Panc1 (cell line): ENCODE measurements at regions not wholly inside any gene's neighbourhood (a gene's known extent, or its start where the extent isn't known, plus 50 kb on each side); places are given as distances from the start of the nearest gene placed in this dataset.

Experiments used
- ATAC-seq: fragments of 200-7000 bp; cut with Tn5 transposase; 2 replicates; pipeline ENCODE4 v1.9.1; 2020; ENCODE audit warnings: mild to moderate bottlenecking, moderate library complexity
- BruUV-seq: library from RNA; stranded (reverse); fragments of 400-500 nt; replicated peaks from 2 replicates; lab custom pipeline; 2021; lab: Mats Ljungman, UMichigan
- CTCF ChIA-PET: fragments of 300-600 bp; sonication (Branson Sonifier 250); formaldehyde crosslinking; loops from one replicate; lab custom pipeline; 2022; ENCODE audit warnings: antibody characterized with exemption; lab: Charles Lee
- POLR2A ChIA-PET: fragments of 300-600 bp; sonication (Branson Sonifier 250); formaldehyde crosslinking; loops from one replicate; lab custom pipeline; 2022; ENCODE audit warnings: antibody characterized with exemption; lab: Charles Lee
- DNase-seq: peaks from one replicate; pipeline ENCODE4 v3.0.0-alpha.2; 2010; ENCODE audit warnings: low read depth, low spot score
- H3K27ac ChIP-seq: 2 replicates; pipeline ENCODE4 v1.5.1; 2011; ENCODE audit warnings: mild to moderate bottlenecking, low read length, inconsistent platforms
- H3K27me3 ChIP-seq: fragments of 200-500 bp; sonication (Bioruptor generic); 2 replicates; pipeline ENCODE4 v1.6.0; 2014; ENCODE audit warnings: low read length, inconsistent platforms; ENCODE audit not compliant: control insufficient read depth, insufficient read depth
- H3K36me3 ChIP-seq: fragments of 200-500 bp; sonication (Bioruptor generic); 2 replicates; pipeline ENCODE4 v1.5.1; 2014; ENCODE audit warnings: inconsistent platforms, mild to moderate bottlenecking, low read length, moderate library complexity; ENCODE audit not compliant: control insufficient read depth, insufficient read depth
- H3K4me1 ChIP-seq: 2 replicates; pipeline ENCODE4 v1.5.1; 2011; ENCODE audit warnings: inconsistent platforms, mild to moderate bottlenecking, low read length, moderate library complexity; ENCODE audit not compliant: control insufficient read depth, insufficient read depth
- H3K4me3 ChIP-seq, 2 experiments: 2 replicates each; pipeline ENCODE4 v1.5.1; 2011 to 2012; ENCODE audit warnings: low read depth in 2 of 2, low read length in 2 of 2, mild to moderate bottlenecking in 2 of 2, inconsistent platforms in 1 of 2, moderate library complexity in 1 of 2
- H3K9me3 ChIP-seq: fragments of 200-500 bp; sonication (Bioruptor generic); 2 replicates; pipeline ENCODE4 v1.5.1; 2014; ENCODE audit warnings: low read depth, mild to moderate bottlenecking, inconsistent platforms, low read length, moderate library complexity; ENCODE audit not compliant: control insufficient read depth, insufficient read depth
- POLR2AphosphoS5 ChIP-seq: IDR thresholded peaks from 2 replicates; pipeline ENCODE4 v1.6.1; 2012; ENCODE audit warnings: mild to moderate bottlenecking, low read depth, low read length, moderate library complexity
- REST ChIP-seq, 2 experiments: IDR thresholded peaks; 2 replicates each; pipeline ENCODE4 v1.6.1; 2011 to 2012; ENCODE audit warnings: low read depth in 2 of 2, control low read depth in 1 of 2, low read length in 1 of 2, mild to moderate bottlenecking in 1 of 2, moderate library complexity in 1 of 2; ENCODE audit not compliant: insufficient read depth in 1 of 2
- SIN3A ChIP-seq: IDR thresholded peaks from 2 replicates; pipeline ENCODE4 v1.6.1; 2012; ENCODE audit warnings: low read depth, mild to moderate bottlenecking, low read length, moderate library complexity, borderline replicate concordance; ENCODE audit not compliant: insufficient read depth
- TCF7L2 ChIP-seq: IDR thresholded peaks from 2 replicates; pipeline ENCODE4 v1.6.1; 2011; ENCODE audit warnings: mild to moderate bottlenecking, low read depth, low read length, inconsistent platforms
- in situ Hi-C: cut with HindIII; loops from 2 replicates; pipeline ENCODE4 v1.10.0; 2016; ENCODE audit warnings: low sequenced_read_pairs, low pct_unique_long_range_greater_than_20kb
- intact Hi-C: fragments of 100-400 bp; cut with micrococcal nuclease; formaldehyde crosslinking; loops from one replicate; pipeline ENCODE4 v1.10.0; 2022; ENCODE audit not compliant: unreplicated experiment
- TF ChIP-seq, protein P1 (sequence below): fragments of 450-650 bp; IDR thresholded peaks from 2 replicates; pipeline ENCODE4 v1.5.1; 2017; ENCODE audit warnings: mild to moderate bottlenecking

GRCh38 chr7:10022957-10023356 lies 950.7 kb upstream of the PHF14 start:
- CTCF ChIA-PET = no interaction called here
- no peak for ATAC-seq

GRCh38 chr7:10034843-10035556 lies 938.7 kb upstream of the PHF14 start:
- BruUV-seq = no TSS peak
- in situ Hi-C loops (no loop called here), intact Hi-C loops (no loop called here)
- Histone ChIP-seq H3K36me3 (no peaks in the 10 kb centered on the region; the same call in 1 of the 2 replicates), H3K4me1 (no peaks in the 10 kb centered on the region), H3K9me3 (peaks cover 5% of the 10 kb centered on the region; the same call in 1 of the 2 replicates), H3K4me3 (no peak overlapping the region), H3K27ac (no peak overlapping the region), H3K27me3 (no peaks in the 10 kb centered on the region)
- no peak for DNase-seq
- no peak for ATAC-seq
- ChIA-PET POLR2A (no interaction called here), CTCF (no interaction called here)
- TF ChIP-seq SIN3A (no peak), REST (IDR thresholded peaks at IDR 0.05; ENCODE audit: insufficient read depth in 1 of 2, low read depth in 2 of 2, low read length in 1 of 2) (no peak), POLR2AphosphoS5 (no peak), TCF7L2 (no peak)
- TF ChIP-seq, protein P1, sequence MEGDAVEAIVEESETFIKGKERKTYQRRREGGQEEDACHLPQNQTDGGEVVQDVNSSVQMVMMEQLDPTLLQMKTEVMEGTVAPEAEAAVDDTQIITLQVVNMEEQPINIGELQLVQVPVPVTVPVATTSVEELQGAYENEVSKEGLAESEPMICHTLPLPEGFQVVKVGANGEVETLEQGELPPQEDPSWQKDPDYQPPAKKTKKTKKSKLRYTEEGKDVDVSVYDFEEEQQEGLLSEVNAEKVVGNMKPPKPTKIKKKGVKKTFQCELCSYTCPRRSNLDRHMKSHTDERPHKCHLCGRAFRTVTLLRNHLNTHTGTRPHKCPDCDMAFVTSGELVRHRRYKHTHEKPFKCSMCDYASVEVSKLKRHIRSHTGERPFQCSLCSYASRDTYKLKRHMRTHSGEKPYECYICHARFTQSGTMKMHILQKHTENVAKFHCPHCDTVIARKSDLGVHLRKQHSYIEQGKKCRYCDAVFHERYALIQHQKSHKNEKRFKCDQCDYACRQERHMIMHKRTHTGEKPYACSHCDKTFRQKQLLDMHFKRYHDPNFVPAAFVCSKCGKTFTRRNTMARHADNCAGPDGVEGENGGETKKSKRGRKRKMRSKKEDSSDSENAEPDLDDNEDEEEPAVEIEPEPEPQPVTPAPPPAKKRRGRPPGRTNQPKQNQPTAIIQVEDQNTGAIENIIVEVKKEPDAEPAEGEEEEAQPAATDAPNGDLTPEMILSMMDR = no peak

More at GRCh38 chr7:10022957-10023356, 950.7 kb upstream of the PHF14 start:
- Histone ChIP-seq H3K27me3 (no peaks in the 10 kb centered on the region), H3K9me3 (no peaks in the 10 kb centered on the region), H3K36me3 (no peaks in the 10 kb centered on the region), H3K4me3 (no peak overlapping the region), H3K27ac (no peak overlapping the region), H3K4me1 (no peaks in the 10 kb centered on the region)
- BruUV-seq = no TSS peak
- TF ChIP-seq, protein P1 = peak; percentile 15; the same call in 1 of the 2 replicates
- no peak for TF ChIP-seq TCF7L2
- POLR2A ChIA-PET = no interaction called here
- in situ Hi-C loops = no loop called here
- intact Hi-C loops = no loop called here
- no peak for DNase-seq
